Adrenal gland (tissue), 5 donors: ENCODE measurements at regions not wholly inside any gene's neighbourhood (a gene's known extent, or its start where the extent isn't known, plus 50 kb on each side); places are given as distances from the start of the nearest gene placed in this dataset.

ENCODE experiments used
- POLR2A ChIP-seq, 2 donors: fragments of 450-650 bp; IDR thresholded peaks; one replicate each; pipeline ENCODE4 v1.6.1; 2017; ENCODE audit warnings: antibody characterized with exemption in 2 of 2, mild to moderate bottlenecking in 2 of 2, moderate library complexity in 1 of 2
- TF ChIP-seq, protein P1 (sequence below), 6 experiments: fragments of 450-650 bp in 4 of 6; fragments of 200-600 bp in 2 of 6; sonication (generic) in 1 of 6; IDR thresholded peaks; 1 replicate in 5 of 6; 2 replicates in 1 of 6; pipeline versions ENCODE4 v1.5.1 to v1.8.0; 2016 to 2021; ENCODE audit warnings: antibody characterized with exemption in 6 of 6, mild to moderate bottlenecking in 2 of 6, moderate library complexity in 1 of 6
- donor health status: DM: no; HTN: no; CAD: no.

DNA sequence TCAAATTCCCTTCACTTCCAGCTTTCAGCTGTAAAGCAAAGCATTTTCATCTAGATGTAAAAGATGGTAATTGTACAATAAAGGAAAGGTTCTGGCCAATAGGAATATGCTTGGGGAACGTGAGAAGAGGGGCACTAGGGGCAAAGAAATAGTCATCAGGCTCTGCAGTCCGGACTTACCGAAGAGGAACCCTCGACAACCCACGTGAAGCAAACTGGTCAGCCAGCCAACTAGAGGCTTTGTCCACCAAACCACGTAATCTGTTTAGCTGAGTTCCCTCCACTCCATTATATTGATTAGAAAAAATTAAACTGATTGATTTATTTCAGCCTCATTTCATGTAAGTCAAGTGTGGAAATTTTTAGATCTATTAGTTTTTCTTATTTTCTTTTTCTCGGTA is 300.4 kb upstream of the FANCL start:
- TF ChIP-seq, protein P1, sequence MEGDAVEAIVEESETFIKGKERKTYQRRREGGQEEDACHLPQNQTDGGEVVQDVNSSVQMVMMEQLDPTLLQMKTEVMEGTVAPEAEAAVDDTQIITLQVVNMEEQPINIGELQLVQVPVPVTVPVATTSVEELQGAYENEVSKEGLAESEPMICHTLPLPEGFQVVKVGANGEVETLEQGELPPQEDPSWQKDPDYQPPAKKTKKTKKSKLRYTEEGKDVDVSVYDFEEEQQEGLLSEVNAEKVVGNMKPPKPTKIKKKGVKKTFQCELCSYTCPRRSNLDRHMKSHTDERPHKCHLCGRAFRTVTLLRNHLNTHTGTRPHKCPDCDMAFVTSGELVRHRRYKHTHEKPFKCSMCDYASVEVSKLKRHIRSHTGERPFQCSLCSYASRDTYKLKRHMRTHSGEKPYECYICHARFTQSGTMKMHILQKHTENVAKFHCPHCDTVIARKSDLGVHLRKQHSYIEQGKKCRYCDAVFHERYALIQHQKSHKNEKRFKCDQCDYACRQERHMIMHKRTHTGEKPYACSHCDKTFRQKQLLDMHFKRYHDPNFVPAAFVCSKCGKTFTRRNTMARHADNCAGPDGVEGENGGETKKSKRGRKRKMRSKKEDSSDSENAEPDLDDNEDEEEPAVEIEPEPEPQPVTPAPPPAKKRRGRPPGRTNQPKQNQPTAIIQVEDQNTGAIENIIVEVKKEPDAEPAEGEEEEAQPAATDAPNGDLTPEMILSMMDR (IDR thresholded peaks at IDR 0.05): no peak
- TF ChIP-seq POLR2A (IDR thresholded peaks at IDR 0.05): no peak
